ENCODE measurements at regions not wholly inside any gene's neighbourhood (a gene's known extent, or its start where the extent isn't known, plus 50 kb on each side); places are given as distances from the start of the nearest gene placed in this dataset.

GRCh38 chr18:55821219-55821618 is 233.2 kb upstream of the TCF4 start:
- DNase-seq: no peak

GRCh38 chr18:55819448-55819847 is 231.5 kb upstream of the TCF4 start:
- no peak for DNase-seq

- no peak for DNase-seq
Measured at GRCh38 chr18:55818284-55818683, 230.3 kb upstream of the TCF4 start.

GRCh38 chr18:55811925-55812324 is 223.9 kb upstream of the TCF4 start:
- no peak for DNase-seq

GRCh38 chr18:55805666-55806065 is 217.7 kb upstream of the TCF4 start:
- DNase-seq: no peak

- DNase-seq: no peak
Measured at GRCh38 chr18:55795101-55795669, 207.2 kb upstream of the TCF4 start.

- DNase-seq: no peak
Measured at GRCh38 chr18:55794288-55795052, 206.5 kb upstream of the TCF4 start.

- no peak for DNase-seq
Measured at GRCh38 chr18:55790296-55790695, 202.3 kb upstream of the TCF4 start.

GRCh38 chr18:55787536-55788073 is 199.6 kb upstream of the TCF4 start:
- DNase-seq: no peak

GRCh38 chr18:55786651-55787272 is 198.8 kb upstream of the TCF4 start:
- no peak for DNase-seq

- no peak for DNase-seq
Measured at GRCh38 chr18:55783921-55784320, 195.9 kb upstream of the TCF4 start.

- DNase-seq: no peak
Measured at GRCh38 chr18:55781481-55781957, 193.5 kb upstream of the TCF4 start.

- no peak for DNase-seq
Measured at GRCh38 chr18:55780586-55781071, 192.6 kb upstream of the TCF4 start.

- peak; percentile 3 for DNase-seq
Measured at GRCh38 chr18:55779691-55780585, 191.9 kb upstream of the TCF4 start.

- DNase-seq: no peak
Measured at GRCh38 chr18:55778788-55779690, 191.0 kb upstream of the TCF4 start.

GRCh38 chr18:55777666-55778304 is 189.8 kb upstream of the TCF4 start:
- no peak for DNase-seq

GRCh38 chr18:55775972-55776371 is 188.0 kb upstream of the TCF4 start:
- no peak for DNase-seq

GRCh38 chr18:55774505-55774904 is 186.5 kb upstream of the TCF4 start:
- DNase-seq: no peak

GRCh38 chr18:55768255-55768654 is 180.3 kb upstream of the TCF4 start:
- DNase-seq: no peak

GRCh38 chr18:55764386-55764785 is 176.4 kb upstream of the TCF4 start:
- no peak for DNase-seq

- DNase-seq: no peak
Measured at GRCh38 chr18:55763805-55764204, 175.8 kb upstream of the TCF4 start.

Data from activated CD4-positive, alpha-beta T cell treated with anti-CD3 and anti-CD28 coated beads for 48 hours (primary cell).